ENCODE measurements at regions not wholly inside any gene's neighbourhood (a gene's known extent, or its start where the extent isn't known, plus 50 kb on each side); places are given as distances from the start of the nearest gene placed in this dataset.

DNA sequence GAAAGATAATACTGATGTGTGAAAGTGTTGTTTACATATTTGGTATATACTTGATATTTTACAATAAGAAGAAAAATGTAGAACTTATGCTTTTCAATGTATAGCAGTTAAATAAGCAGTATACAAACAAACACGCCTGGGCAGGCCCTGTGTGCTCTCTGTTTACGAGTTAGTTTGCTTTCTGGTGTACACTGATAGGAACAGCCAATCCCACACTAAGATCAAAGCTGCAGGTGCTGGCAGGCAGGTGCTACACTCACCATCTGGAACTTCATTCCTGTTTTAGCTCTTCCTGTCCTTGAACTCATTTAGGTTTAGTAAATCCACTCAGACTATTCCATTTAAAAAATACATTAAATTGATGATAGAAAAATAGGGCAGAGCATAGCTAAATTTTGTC is 614.7 kb upstream of the ST8SIA4 start:
- H3K27me3 Mint-ChIP-seq (ENCODE audit: low read depth) = no peaks in the 10 kb centered on the region
- H3K4me1 Mint-ChIP-seq = peaks cover 5% of the 10 kb centered on the region
- TF ChIP-seq, protein P1, sequence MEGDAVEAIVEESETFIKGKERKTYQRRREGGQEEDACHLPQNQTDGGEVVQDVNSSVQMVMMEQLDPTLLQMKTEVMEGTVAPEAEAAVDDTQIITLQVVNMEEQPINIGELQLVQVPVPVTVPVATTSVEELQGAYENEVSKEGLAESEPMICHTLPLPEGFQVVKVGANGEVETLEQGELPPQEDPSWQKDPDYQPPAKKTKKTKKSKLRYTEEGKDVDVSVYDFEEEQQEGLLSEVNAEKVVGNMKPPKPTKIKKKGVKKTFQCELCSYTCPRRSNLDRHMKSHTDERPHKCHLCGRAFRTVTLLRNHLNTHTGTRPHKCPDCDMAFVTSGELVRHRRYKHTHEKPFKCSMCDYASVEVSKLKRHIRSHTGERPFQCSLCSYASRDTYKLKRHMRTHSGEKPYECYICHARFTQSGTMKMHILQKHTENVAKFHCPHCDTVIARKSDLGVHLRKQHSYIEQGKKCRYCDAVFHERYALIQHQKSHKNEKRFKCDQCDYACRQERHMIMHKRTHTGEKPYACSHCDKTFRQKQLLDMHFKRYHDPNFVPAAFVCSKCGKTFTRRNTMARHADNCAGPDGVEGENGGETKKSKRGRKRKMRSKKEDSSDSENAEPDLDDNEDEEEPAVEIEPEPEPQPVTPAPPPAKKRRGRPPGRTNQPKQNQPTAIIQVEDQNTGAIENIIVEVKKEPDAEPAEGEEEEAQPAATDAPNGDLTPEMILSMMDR (IDR thresholded peaks at IDR 0.05; ENCODE audit: unreplicated experiment in 3 of 3) = no peak
- H3K4me3 Mint-ChIP-seq = no peak overlapping the region
- H3K9me3 Mint-ChIP-seq = peaks cover 5% of the 10 kb centered on the region
- H3K27ac Mint-ChIP-seq = no peak overlapping the region
- no peaks in the 10 kb centered on the region for H3K36me3 Mint-ChIP-seq (ENCODE audit: low read depth)

GRCh38 chr5:101515721-101516120 is 612.6 kb upstream of the ST8SIA4 start:
- H3K4me3 Mint-ChIP-seq = no peak overlapping the region

DNA sequence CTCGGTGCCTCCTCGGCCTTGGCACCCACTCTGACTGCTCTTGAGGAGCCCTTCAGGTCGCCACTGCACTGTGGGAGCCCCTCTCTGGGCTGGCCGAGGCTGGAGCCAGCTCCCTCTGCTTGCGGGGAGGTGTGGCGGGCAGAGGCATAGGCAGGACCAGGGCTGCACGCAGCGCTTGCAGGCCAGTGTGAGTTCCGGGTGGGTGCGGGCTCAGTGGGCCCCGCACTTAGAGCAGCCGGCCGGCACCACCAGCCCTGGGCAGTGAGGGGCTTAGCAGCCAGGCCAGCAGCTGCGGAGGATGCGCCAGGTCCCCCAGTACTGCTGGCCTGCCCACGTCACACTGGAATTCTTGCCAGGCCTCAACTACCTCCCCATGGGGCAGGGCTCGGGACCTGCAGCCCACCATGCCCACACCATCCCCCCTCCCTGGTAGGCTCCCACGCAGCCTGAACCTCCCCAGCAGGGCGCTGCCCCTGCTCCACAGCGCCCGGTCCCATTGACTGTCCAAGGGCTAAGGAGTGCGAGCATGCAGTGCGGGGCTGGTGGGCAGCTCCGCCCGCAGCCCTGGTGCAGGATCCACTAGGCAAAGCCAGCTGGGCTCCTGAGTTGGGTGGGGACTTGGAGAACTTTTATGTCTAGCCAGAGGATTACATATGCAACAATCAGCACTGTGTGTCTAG is 602.9 kb upstream of the ST8SIA4 start:
- H3K36me3 Mint-ChIP-seq (ENCODE audit: low read depth) = no peaks in the 10 kb centered on the region

More at GRCh38 chr5:101515721-101516120, 612.6 kb upstream of the ST8SIA4 start:
- Mint-ChIP-seq H3K27ac (no peak overlapping the region), H3K36me3 (ENCODE audit: low read depth) (no peaks in the 10 kb centered on the region), H3K27me3 (ENCODE audit: low read depth) (no peaks in the 10 kb centered on the region), H3K9me3 (peaks cover 5% of the 10 kb centered on the region), H3K4me1 (peaks cover 5% of the 10 kb centered on the region)
- TF ChIP-seq, protein P1 (IDR thresholded peaks at IDR 0.05; ENCODE audit: unreplicated experiment in 3 of 3) = no peak

DNA sequence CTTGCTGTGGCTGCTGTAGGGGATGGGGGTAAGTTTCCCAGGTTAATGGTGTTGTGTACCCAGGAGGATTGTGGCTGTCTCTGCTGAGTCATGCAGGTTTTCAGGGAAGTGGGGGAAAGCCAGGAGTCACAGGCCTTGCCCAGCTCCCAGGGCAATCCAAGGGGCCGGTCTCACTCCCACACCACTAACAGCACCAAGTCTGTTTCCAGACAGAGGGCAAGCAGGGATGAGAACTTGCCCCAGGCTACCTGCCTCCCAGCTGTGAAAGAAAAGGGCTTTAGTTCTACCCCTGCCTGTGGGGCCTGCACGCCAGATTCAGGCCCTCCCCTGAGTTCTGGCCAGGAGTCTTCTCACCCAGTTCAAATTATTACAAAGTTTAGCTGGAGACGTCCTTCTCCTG is 579.8 kb upstream of the ST8SIA4 start:
- no peaks in the 10 kb centered on the region for H3K9me3 Mint-ChIP-seq
- no peak overlapping the region for H3K4me3 Mint-ChIP-seq
- H3K27ac Mint-ChIP-seq = no peak overlapping the region
- H3K4me1 Mint-ChIP-seq = no peaks in the 10 kb centered on the region
- no peaks in the 10 kb centered on the region for H3K36me3 Mint-ChIP-seq (ENCODE audit: low read depth)
- no peaks in the 10 kb centered on the region for H3K27me3 Mint-ChIP-seq (ENCODE audit: low read depth)
- TF ChIP-seq, protein P1 (IDR thresholded peaks at IDR 0.05; ENCODE audit: unreplicated experiment in 3 of 3) = no peak

More for the DNA sequence above, 602.9 kb upstream of the ST8SIA4 start:
- TF ChIP-seq, protein P1 (IDR thresholded peaks at IDR 0.05; ENCODE audit: unreplicated experiment in 3 of 3) = no peak
- H3K4me3 Mint-ChIP-seq = no peak overlapping the region
- H3K27ac Mint-ChIP-seq = no peak overlapping the region
- H3K4me1 Mint-ChIP-seq = no peaks in the 10 kb centered on the region
- no peaks in the 10 kb centered on the region for H3K27me3 Mint-ChIP-seq (ENCODE audit: low read depth)
- peaks cover 20% of the 10 kb centered on the region for H3K9me3 Mint-ChIP-seq

DNA sequence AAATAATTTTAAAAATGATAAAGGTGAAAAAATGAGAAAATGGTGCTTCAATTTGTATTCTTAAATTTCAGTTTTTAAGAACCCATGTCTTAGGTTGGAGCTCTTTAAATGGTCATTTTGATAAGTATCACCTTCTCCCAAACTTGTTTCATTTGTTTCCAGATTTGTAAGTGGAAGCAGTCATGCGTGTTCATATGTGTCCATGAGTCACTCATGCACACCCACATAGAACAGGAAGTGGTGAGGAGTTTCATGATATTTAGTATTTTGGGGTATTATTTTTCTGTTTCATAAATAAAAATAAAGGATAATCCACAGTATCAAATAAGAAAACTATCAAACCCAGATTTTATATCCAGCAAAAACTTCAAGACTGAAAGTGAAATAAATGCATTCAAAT is 570.4 kb upstream of the ST8SIA4 start:
- Mint-ChIP-seq H3K9me3 (no peaks in the 10 kb centered on the region), H3K4me3 (no peak overlapping the region), H3K27ac (no peak overlapping the region), H3K36me3 (ENCODE audit: low read depth) (no peaks in the 10 kb centered on the region), H3K4me1 (no peaks in the 10 kb centered on the region), H3K27me3 (ENCODE audit: low read depth) (no peaks in the 10 kb centered on the region)
- TF ChIP-seq, protein P1 (IDR thresholded peaks at IDR 0.05; ENCODE audit: unreplicated experiment in 3 of 3) = no peak

DNA sequence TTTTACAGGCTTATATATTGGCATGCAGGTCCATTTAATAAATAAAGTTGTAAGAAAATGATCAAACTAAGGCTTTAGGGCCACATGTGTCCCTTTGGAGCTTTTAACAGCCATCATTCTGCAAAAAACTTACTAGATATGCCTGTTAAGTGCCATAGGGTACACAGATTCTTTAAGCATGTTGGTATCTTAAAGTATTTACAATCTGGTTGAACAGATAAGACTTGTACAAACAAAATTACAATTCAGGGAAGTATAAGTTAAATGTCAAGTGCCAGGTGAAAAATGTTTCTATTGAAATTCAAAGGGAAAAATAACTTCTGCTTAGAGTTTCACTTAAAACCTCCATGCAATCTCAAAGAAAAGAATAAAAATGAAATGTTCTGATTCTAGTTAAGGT is 558.4 kb upstream of the ST8SIA4 start:
- no peaks in the 10 kb centered on the region for H3K4me1 Mint-ChIP-seq
- TF ChIP-seq, protein P1 (IDR thresholded peaks at IDR 0.05; ENCODE audit: unreplicated experiment in 3 of 3) = no peak
- no peak overlapping the region for H3K27ac Mint-ChIP-seq
- H3K9me3 Mint-ChIP-seq = no peaks in the 10 kb centered on the region
- H3K27me3 Mint-ChIP-seq (ENCODE audit: low read depth) = no peaks in the 10 kb centered on the region
- no peaks in the 10 kb centered on the region for H3K36me3 Mint-ChIP-seq (ENCODE audit: low read depth)
- H3K4me3 Mint-ChIP-seq = no peak overlapping the region
